K562 (cell line): ENCODE measurements at regions not wholly inside any gene's neighbourhood (a gene's known extent, or its start where the extent isn't known, plus 50 kb on each side); places are given as distances from the start of the nearest gene placed in this dataset.

Experiments used
- ATAC-seq: fragments of 200-7000 bp; cut with Tn5 transposase; 3 replicates; pipeline ENCODE4 v1.9.1; 2020; ENCODE audit warnings: moderate library complexity
- BruUV-seq: library from RNA; stranded (reverse); fragments of 400-500 nt; replicated peaks from 2 replicates; lab custom pipeline; 2021; lab: Mats Ljungman, UMichigan
- CTCF ChIA-PET: fragments of 300-600 bp; formaldehyde crosslinking; extraction: SDS; loops from one replicate; lab custom pipeline; 2021; ENCODE audit warnings: low intra/inter-chr PET ratio; lab: Yijun Ruan, JAX
- POLR2A ChIA-PET: fragments of 300-600, 350-650 bp; sonication (Branson Sonifier 250); formaldehyde crosslinking; extraction: SDS; loops from one replicate; lab custom pipeline; 2021; ENCODE audit warnings: antibody characterized with exemption, inconsistent platforms; lab: Yijun Ruan, JAX
- DNase-seq, 4 experiments: peaks; one replicate each; pipeline versions ENCODE4 v3.0.0 to v3.0.0-alpha.2; 2011 to 2018; ENCODE audit warnings: low spot score in 3 of 4, mixed read lengths in 3 of 4; ENCODE audit errors: extremely low read depth in 1 of 4
- FAIRE-seq: peaks from 2 replicates; lab custom pipeline; 2011; peaks lifted over from hg19 to GRCh38; lab: Jason Lieb, UNC
- H2AFZ ChIP-seq: 2 replicates; pipeline ENCODE4 v1.6.0; 2011; ENCODE audit warnings: low read depth, low read length, control low read depth, inconsistent platforms
- H3K27ac ChIP-seq: fragments of 200-600 bp; 3 replicates; pipeline ENCODE4 v1.8.0; 2011; ENCODE audit warnings: low read depth, mild to moderate bottlenecking, control low read depth, inconsistent platforms, low read length, moderate library complexity, mixed read lengths; ENCODE audit errors: extremely low read depth
- H3K27me3 ChIP-seq, 2 experiments: fragments of 300-600 bp in 1 of 2; 2 replicates in 1 of 2; 3 replicates in 1 of 2; pipeline versions ENCODE4 v1.6.0 to v1.8.0; 2011; ENCODE audit warnings: inconsistent platforms in 2 of 2, low read length in 2 of 2, mild to moderate bottlenecking in 1 of 2, mixed read lengths in 1 of 2, moderate library complexity in 1 of 2; ENCODE audit not compliant: control insufficient read depth in 2 of 2, insufficient read depth in 2 of 2
- H3K36me3 ChIP-seq: fragments of 300-600 bp; 3 replicates; pipeline ENCODE4 v1.8.0; 2011; ENCODE audit warnings: mild to moderate bottlenecking, low read length, inconsistent platforms; ENCODE audit not compliant: control insufficient read depth, insufficient read depth
- H3K4me1 ChIP-seq, 2 experiments: fragments of 200-600 bp in 1 of 2; replicated peaks in 1 of 2; 2 replicates in 1 of 2; 3 replicates in 1 of 2; pipeline versions ENCODE4 v1.5.1 to v1.8.0; 2011; ENCODE audit warnings: inconsistent platforms in 2 of 2, low read length in 2 of 2, mild to moderate bottlenecking in 1 of 2, mixed read lengths in 1 of 2, moderate library complexity in 1 of 2; ENCODE audit not compliant: control insufficient read depth in 2 of 2, insufficient read depth in 2 of 2
- H3K4me2 ChIP-seq: 2 replicates; pipeline ENCODE4 v1.6.1; 2011; ENCODE audit warnings: low read length, control low read depth, inconsistent platforms, mixed read lengths; ENCODE audit not compliant: insufficient read depth
- H3K4me3 ChIP-seq: fragments of 200-600 bp; sonication (generic), shearing (Covaris generic); 2 replicates; pipeline ENCODE4 v1.5.1; 2016; ENCODE audit warnings: control low read depth, inconsistent platforms
- H3K79me2 ChIP-seq: fragments of 200-600 bp; 3 replicates; pipeline ENCODE4 v1.8.0; 2011; ENCODE audit warnings: low read length, inconsistent platforms; ENCODE audit not compliant: control insufficient read depth, insufficient read depth
- H3K9ac ChIP-seq, 2 experiments: 2 replicates each; pipeline versions ENCODE4 v1.6.0 to v1.6.1; 2011; ENCODE audit warnings: low read depth in 2 of 2, low read length in 2 of 2, control low read depth in 1 of 2, inconsistent platforms in 1 of 2, mild to moderate bottlenecking in 1 of 2, mixed read lengths in 1 of 2; ENCODE audit not compliant: insufficient read depth in 1 of 2
- H3K9me1 ChIP-seq: one replicate; pipeline ENCODE4 v1.6.0; 2011; ENCODE audit warnings: inconsistent platforms, mild to moderate bottlenecking, low read length, moderate library complexity; ENCODE audit not compliant: control insufficient read depth, insufficient read depth
- H3K9me3 ChIP-seq: replicated peaks from 2 replicates; pipeline ENCODE4 v1.5.1; 2011; ENCODE audit warnings: low read depth, low read length, inconsistent platforms; ENCODE audit not compliant: control insufficient read depth, insufficient read depth
- H4K20me1 ChIP-seq: replicated peaks from 2 replicates; pipeline ENCODE4 v1.6.1; 2011; ENCODE audit warnings: low read length, inconsistent platforms, mixed read lengths; ENCODE audit not compliant: control insufficient read depth, insufficient read depth
- ATF1 ChIP-seq, 2 experiments: fragments of 450-650 bp in 1 of 2; IDR thresholded peaks; 2 replicates each; pipeline ENCODE4 v1.6.1; 2016; ENCODE audit warnings: missing compliant biosample characterization in 1 of 2, missing genetic modification characterization in 1 of 2
- BMI1 ChIP-seq: fragments of 150-350 bp; IDR thresholded peaks from 2 replicates; pipeline ENCODE4 v1.6.1; 2014; ENCODE audit warnings: low read length
- FOSL1 ChIP-seq: fragments of 200-800 bp; sonication (Bioruptor generic); conservative IDR thresholded peaks from 2 replicates; pipeline ENCODE4 v1.6.1; 2016; ENCODE audit warnings: missing genetic modification characterization, missing compliant biosample characterization
- GABPB2 ChIP-seq: fragments of 250-450 bp; sonication (Bioruptor Pico); conservative IDR thresholded peaks from 2 replicates; pipeline ENCODE4 v1.5.1; 2021; ENCODE audit warnings: mild to moderate bottlenecking
- HNRNPUL1 ChIP-seq: fragments of 200-400 bp; formaldehyde crosslinking; IDR thresholded peaks from 2 replicates; pipeline ENCODE4 v1.6.1; 2017; ENCODE audit warnings: low read length
- KLF6 ChIP-seq: fragments of 250-450 bp; sonication (Bioruptor Pico); IDR thresholded peaks from 2 replicates; pipeline ENCODE4 v1.4.0; 2020; ENCODE audit warnings: mild to moderate bottlenecking, moderate library complexity, borderline replicate concordance
- MXI1 ChIP-seq: IDR thresholded peaks from 2 replicates; pipeline ENCODE4 v1.6.1; 2011; ENCODE audit warnings: low read depth, mild to moderate bottlenecking, improper control_type of control experiment, low read length
- RBFOX2 ChIP-seq: fragments of 200-400 bp; formaldehyde crosslinking; IDR thresholded peaks from 2 replicates; pipeline ENCODE4 v1.6.1; 2017; ENCODE audit warnings: low read depth, mild to moderate bottlenecking, low read length, moderate library complexity
- TAL1 ChIP-seq: fragments of 450-650 bp; IDR thresholded peaks from 2 replicates; pipeline ENCODE4 v1.6.1; 2016; ENCODE audit warnings: mild to moderate bottlenecking
- ZNF12 ChIP-seq: sonication (generic); formaldehyde crosslinking; IDR thresholded peaks from 2 replicates; pipeline ENCODE4 v1.4.0; 2020; ENCODE audit warnings: mild to moderate bottlenecking, missing genetic modification reagents
- WGBS: fragments of 100-300 bp; shearing (Covaris generic); methylation state at CpG from one replicate; pipeline ENCODE4 v1.1.6; 2016; ENCODE audit warnings: low coverage, mixed read lengths; ENCODE audit not compliant: insufficient coverage; ENCODE audit errors: missing lambda C conversion rate; 5-methylcytosine and 5-hydroxymethylcytosine counted together
- in situ Hi-C: fragments of 300-500 bp; cut with MboI; formaldehyde crosslinking; loops from 4 replicates; pipeline ENCODE4 v1.15.0; 2018; ENCODE audit warnings: inconsistent platforms, mixed read lengths
- intact Hi-C: fragments of 100-400 bp; cut with micrococcal nuclease; formaldehyde crosslinking; loops from 2 replicates; pipeline ENCODE4 v1.14.2; 2022

GRCh38 chr5:2353211-2353610 lies 398.3 kb downstream of the IRX2 start:
- CTCF ChIA-PET = no interaction called here
- no peak for TF ChIP-seq MXI1
- TF ChIP-seq ATF1 (CRISPR knock-in tag; IDR thresholded peaks at IDR 0.05) = no peak
- no peak for TF ChIP-seq ATF1 (tag; IDR thresholded peaks at IDR 0.05)
- TF ChIP-seq ZNF12 (CRISPR knock-in tag) = no peak
- no peak for TF ChIP-seq HNRNPUL1
- no peak for TF ChIP-seq KLF6 (CRISPR knock-in tag)
- no peak for TF ChIP-seq BMI1
- POLR2A ChIA-PET = no interaction called here
- 0% methylated on average over 5 of the region's 5 CpGs for WGBS
- Histone ChIP-seq H3K4me2 (no peak overlapping the region), H2AFZ (no peak overlapping the region), H3K9me3 (no peaks in the 10 kb centered on the region), H3K27me3 (no peaks in the 10 kb centered on the region), H3K79me2 (no peaks in the 10 kb centered on the region), H3K36me3 (no peaks in the 10 kb centered on the region), H3K4me1 (no peaks in the 10 kb centered on the region), H3K9me1 (no peaks in the 10 kb centered on the region), H3K4me3 (no peak overlapping the region), H3K9ac (no peak overlapping the region), H3K27ac (no peak overlapping the region), H4K20me1 (no peaks in the 10 kb centered on the region)
- intact Hi-C loops (no loop called here), in situ Hi-C loops (no loop called here)
- ATAC-seq = no peak
- no TSS peak for BruUV-seq
- DNase-seq = no peak
- FAIRE-seq = no peak

DNA sequence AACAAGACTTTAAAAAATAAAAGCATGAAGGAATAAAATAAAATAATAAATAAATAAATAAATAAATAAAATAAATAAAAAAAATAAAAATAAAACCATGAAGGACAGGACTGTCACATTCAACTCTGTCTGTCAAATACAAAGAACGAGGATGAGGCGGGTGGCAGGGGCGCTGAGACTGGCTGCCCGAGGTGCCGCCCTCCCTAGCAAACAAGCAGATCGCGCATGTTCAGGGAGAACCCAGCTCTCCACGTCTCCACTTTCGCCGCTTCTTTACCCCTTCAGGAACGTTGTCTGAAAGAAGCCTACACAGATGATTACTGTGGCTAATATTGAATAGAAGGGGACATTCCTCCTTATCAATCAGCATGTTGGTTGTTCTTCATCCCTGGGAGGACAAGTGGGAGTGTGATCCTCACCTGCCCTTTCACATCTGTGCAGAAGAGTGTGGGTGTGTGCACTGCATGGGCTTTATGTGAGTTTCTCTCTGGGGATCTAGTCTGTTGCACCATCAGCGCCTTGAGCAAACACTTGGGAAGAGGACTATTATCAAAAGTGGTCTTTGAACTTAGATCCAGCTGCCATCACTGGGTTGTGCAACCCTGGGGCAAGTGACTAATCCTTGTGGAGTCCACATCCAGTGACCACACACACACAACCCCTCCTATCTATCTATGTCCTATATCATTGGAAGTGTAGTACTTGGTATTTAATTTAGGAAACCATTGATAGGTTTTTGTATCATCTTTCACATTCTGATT lies 399.2 kb downstream of the IRX2 start:
- ChIA-PET CTCF (no interaction called here), POLR2A (no interaction called here)
- Histone ChIP-seq H3K9me3 (no peaks in the 10 kb centered on the region), H3K27ac (no peak overlapping the region), H4K20me1 (no peaks in the 10 kb centered on the region), H3K4me2 (no peak overlapping the region), H3K9ac (no peak overlapping the region), H3K79me2 (no peaks in the 10 kb centered on the region), H3K4me3 (no peak overlapping the region), H2AFZ (no peak overlapping the region), H3K9me1 (no peaks in the 10 kb centered on the region), H3K27me3 (no peaks in the 10 kb centered on the region), H3K4me1 (no peaks in the 10 kb centered on the region), H3K36me3 (no peaks in the 10 kb centered on the region)
- TF ChIP-seq FOSL1 (no peak), TAL1 (no peak), RBFOX2 (no peak), GABPB2 (no peak)
- intact Hi-C loops = no loop called here
- FAIRE-seq = no peak
- no peak for ATAC-seq
- WGBS = under 1% methylated on average over 12 of the region's 12 CpGs
- BruUV-seq = no TSS peak
- in situ Hi-C loops = no loop called here
- DNase-seq = no peak
